GM12865 (cell line): ENCODE measurements at regions not wholly inside any gene's neighbourhood (a gene's known extent, or its start where the extent isn't known, plus 50 kb on each side); places are given as distances from the start of the nearest gene placed in this dataset.

Source experiments
- DNase-seq: peaks from one replicate; pipeline ENCODE4 v3.0.0; 2010; ENCODE audit warnings: low read depth
- H3K4me3 ChIP-seq: 2 replicates; pipeline ENCODE4 v1.5.1; 2011; ENCODE audit warnings: mild to moderate bottlenecking, low read depth, low read length, control low read depth
- TF ChIP-seq, protein P1 (sequence below): IDR thresholded peaks from 2 replicates; pipeline ENCODE4 v1.5.1; 2011; ENCODE audit warnings: low read length, control low read depth, low read depth, inconsistent platforms; ENCODE audit not compliant: insufficient read depth; ENCODE audit errors: missing control alignments

DNA sequence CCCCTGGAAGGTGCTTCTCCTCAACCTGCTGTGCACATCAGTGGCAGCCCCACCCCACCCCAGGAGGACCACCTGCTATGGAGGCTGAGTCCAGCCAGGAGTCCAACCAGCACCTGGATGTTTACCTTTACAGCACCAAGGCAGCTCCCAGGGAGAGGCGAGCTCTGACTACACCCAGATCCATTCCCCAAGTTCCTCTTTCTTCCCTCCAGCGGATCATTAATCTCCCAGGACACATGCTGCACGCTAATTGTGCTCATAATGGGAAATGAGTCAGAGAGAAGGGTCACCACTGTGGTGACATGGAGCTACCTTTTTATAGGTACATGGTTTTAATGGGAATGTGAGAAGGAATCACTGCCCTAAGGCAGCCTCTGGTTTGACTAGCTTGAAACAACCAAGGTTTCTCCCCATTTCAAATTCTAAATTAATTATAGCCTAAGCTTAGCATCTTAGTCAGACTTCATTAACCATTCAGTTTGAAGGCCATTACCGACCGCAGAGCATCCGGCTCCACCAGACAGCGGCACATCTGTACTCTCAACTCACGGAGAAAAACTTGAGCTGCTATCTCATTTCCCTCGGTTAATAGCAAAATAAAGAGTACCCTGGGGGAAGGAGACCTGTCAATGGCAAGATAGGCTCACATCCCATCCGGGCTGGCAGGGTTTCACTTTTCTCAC, 173.1 kb upstream of the GALNT2 start:
- TF ChIP-seq, protein P1, sequence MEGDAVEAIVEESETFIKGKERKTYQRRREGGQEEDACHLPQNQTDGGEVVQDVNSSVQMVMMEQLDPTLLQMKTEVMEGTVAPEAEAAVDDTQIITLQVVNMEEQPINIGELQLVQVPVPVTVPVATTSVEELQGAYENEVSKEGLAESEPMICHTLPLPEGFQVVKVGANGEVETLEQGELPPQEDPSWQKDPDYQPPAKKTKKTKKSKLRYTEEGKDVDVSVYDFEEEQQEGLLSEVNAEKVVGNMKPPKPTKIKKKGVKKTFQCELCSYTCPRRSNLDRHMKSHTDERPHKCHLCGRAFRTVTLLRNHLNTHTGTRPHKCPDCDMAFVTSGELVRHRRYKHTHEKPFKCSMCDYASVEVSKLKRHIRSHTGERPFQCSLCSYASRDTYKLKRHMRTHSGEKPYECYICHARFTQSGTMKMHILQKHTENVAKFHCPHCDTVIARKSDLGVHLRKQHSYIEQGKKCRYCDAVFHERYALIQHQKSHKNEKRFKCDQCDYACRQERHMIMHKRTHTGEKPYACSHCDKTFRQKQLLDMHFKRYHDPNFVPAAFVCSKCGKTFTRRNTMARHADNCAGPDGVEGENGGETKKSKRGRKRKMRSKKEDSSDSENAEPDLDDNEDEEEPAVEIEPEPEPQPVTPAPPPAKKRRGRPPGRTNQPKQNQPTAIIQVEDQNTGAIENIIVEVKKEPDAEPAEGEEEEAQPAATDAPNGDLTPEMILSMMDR = no peak
- DNase-seq = no peak
- H3K4me3 ChIP-seq = no peak overlapping the region

DNA sequence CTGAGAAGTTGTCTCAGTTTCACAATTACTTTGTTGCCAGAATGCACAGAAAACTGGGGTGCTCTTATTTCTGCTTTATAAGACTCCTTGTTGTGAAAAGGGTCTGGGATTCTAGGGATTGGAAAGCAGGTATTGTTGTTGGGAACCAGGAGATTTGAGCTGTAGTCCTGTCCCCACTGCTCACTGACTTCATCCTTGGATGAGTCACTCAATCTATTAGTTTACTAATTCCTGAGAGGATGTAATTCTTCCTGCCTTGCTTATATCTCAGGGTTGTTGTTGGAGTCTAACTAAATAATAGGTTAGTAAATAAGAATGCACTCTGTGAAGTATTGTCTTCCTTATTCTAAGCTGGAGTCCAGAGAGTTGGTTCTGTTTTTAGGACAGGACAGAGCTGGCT, 172.5 kb upstream of the GALNT2 start:
- no peak overlapping the region for H3K4me3 ChIP-seq
- TF ChIP-seq, protein P1 = no peak
- no peak for DNase-seq

- TF ChIP-seq, protein P1 = no peak
- H3K4me3 ChIP-seq = no peak overlapping the region
- DNase-seq = no peak
These were observed 171.4 kb upstream of the GALNT2 start for GRCh38 chr1:229895605-229896004.

DNA sequence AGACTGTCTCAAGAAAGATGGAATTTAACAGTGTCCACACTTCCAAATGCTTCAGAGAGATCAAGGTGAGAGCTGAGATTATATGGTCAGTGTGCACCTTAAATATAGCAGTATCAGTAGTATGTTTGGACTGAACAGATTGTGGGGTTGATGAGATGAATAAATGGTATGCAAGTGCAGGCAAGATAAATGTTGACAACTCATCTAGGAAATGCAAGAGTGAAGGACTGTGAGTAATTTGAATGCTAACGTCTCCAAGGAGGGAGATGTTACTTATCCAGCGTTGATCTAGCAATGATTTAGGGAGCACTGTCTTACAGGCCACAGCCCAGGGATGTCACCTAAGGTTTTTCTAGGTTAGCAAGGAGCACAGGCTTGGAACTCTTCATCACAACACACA, 170.7 kb upstream of the GALNT2 start:
- H3K4me3 ChIP-seq = no peak overlapping the region
- no peak for DNase-seq
- TF ChIP-seq, protein P1 = no peak

DNA sequence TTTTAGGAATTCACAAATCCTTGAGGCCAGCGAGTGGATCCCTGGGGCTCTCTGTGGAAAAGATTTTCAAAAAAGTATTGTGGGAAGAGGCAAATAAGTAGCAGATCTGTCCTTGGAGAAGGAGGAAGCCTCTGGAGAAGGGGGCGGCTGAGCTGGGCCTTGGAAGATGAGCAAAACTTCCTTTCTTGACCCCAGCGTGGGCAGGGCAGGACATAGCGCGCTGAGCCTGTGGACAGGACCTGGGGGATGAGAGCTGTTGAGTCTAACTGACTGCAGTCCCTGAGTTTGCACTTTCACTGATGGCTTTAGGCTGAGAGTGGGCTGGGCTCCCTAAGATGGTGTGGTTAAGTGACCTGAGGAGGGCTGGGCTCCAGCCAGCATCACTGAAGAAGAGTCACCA, 170.2 kb upstream of the GALNT2 start:
- TF ChIP-seq, protein P1 = no peak
- no peak for DNase-seq
- H3K4me3 ChIP-seq = no peak overlapping the region

DNA sequence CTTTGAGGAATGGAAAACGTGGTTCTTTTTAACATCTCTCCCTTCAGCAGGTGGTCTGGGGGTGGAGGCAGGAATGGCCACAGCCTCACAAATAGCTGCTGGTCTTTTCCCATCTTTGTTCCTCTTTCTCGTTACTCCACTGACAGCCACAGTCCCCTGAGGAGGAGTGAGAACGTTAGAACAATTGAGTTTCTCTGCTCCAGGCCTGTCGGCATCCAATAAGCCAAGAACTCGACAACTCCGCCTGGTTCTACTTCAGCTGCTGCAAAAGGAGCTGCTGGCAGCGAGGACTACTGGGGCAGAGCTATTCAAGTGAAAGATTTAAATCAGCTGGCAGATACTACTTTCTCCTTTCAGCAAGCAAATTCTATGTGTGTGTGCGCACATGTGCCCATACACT, 169.5 kb upstream of the GALNT2 start:
- H3K4me3 ChIP-seq = no peak overlapping the region
- no peak for DNase-seq
- TF ChIP-seq, protein P1 = no peak

DNA sequence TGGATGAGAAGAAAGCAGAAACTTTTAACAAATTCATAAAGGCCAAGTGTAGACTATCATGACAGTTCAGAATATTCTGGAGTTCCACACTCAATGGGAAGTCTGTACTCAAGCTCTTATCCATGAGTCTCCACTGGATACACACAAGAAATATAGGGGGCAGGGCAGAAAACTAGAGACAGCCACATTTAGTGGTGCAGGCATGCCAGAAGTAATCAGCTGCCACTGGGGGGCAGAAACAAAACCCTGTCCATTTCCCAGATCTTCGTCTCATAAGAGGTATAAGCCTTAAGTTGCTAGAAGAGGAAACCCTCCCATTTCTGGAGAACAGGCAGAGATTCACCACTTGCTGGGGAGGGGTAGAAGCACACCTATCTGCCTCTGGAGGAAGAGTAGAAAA, 166.8 kb upstream of the GALNT2 start:
- no peak overlapping the region for H3K4me3 ChIP-seq
- TF ChIP-seq, protein P1 = no peak
- DNase-seq = no peak
